Activated T-cell treated with anti-CD3 and anti-CD28 coated beads for 1 hour (primary cell): ENCODE measurements at regions not wholly inside any gene's neighbourhood (a gene's known extent, or its start where the extent isn't known, plus 50 kb on each side); places are given as distances from the start of the nearest gene placed in this dataset.

ENCODE experiments used
- DNase-seq: peaks from one replicate; pipeline ENCODE4 v3.0.0-alpha.2; 2020; ENCODE audit warnings: low read depth

- no peak for DNase-seq
These were observed 193.4 kb upstream of the MYT1L start for GRCh38 chr2:2524348-2524941.

DNA sequence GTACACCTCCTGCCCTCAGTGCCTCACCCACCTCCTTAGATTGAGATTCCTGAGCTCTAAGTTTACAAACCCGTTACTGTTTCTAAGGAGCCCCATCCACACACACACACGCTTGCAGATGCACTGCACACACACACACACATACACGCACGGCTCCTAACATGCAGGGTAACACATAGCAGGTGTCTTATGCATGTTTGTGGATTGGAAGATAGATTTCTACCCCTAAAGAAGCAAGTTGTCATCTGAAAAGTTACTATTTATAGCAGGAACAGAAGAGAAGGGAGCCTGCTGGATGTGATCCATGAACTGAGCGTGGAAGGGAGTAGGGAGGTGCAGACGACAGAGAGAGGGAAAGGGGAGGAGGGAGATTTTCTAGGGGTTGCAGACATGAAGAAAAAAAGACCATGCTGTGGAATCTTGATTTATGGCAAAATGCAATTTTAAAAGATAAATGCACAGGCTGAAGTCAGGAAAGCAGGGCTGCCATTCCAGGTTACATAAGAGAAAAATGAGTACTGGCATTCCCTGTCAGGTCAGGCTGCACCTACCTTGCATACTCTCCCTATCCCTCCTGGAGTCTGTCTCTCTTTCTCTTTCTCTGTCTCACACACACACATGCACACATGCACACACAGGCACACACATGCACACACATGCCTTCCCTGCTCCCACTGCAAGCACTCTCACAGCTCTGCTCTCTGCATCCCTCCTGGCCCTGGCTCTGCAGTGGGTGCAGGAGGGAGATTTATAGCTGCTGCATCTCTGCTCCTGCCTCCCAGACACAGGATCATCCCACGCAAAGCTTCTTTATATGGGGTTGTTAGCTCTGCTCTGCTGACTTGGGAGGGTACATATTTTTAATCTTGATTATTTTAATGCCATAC is 192.6 kb upstream of the MYT1L start:
- DNase-seq: no peak

DNA sequence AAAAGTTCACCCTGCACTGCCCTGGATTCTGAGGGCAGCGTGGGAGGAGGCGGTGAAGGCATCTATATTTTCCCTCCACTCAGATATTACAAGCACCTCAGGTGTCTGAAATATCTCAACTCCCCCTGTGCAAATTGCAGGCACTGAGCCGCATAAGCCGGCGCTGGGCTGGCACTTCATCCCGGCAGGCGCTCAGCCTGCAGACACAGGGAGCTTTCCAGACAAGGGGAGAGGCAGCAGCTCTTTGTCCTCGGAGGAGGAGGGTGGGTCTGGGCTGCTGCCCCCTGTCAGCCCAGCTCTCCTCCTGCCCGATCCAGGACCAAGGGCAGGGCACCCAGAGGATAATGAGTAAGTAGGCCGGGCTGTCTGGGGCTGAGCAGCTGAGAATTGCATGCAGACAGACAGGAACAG is 189.3 kb upstream of the MYT1L start:
- no peak for DNase-seq

DNA sequence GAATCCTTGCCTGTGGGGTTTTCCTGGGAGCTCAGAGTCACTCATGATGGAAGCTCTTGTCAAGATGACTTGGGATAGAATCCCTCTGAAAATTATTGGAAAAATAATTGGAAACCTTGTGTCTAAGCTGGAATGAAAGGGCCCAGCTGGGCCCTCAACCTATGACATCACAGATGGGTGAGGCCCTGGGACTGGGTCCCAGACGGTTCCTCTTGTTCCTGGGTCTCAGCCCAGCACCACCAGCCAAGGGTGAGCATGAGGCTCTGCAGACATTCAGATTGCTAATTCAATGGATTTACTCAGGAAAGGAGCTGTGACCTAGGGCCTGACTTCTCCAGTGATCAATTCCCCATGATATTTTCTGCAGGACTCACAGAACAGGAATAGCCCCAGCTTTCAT is 188.3 kb upstream of the MYT1L start:
- no peak for DNase-seq

DNA sequence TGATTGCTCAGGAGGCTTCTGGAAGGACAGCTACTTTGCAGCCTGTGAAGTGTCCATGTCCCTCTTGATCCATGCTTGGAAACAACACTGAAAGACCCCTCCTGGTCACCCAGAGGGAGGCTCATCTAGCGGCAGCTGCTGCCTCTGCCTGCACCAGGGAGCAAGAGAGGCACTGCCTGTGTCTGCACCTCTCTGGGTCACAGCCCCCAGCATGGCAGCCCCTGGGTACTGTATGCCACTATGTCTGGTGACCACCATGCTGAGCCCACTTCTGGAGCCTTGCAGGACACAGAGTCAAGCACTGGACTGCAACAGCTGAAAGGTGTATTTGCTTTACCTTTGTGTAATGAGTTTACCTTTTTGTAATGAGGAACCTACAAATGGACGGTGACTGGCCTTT is 186.3 kb upstream of the MYT1L start:
- no peak for DNase-seq

- no peak for DNase-seq
These were observed 185.3 kb upstream of the MYT1L start for GRCh38 chr2:2516386-2516785.

GRCh38 chr2:2512931-2513330 is 181.9 kb upstream of the MYT1L start:
- DNase-seq: no peak

DNA sequence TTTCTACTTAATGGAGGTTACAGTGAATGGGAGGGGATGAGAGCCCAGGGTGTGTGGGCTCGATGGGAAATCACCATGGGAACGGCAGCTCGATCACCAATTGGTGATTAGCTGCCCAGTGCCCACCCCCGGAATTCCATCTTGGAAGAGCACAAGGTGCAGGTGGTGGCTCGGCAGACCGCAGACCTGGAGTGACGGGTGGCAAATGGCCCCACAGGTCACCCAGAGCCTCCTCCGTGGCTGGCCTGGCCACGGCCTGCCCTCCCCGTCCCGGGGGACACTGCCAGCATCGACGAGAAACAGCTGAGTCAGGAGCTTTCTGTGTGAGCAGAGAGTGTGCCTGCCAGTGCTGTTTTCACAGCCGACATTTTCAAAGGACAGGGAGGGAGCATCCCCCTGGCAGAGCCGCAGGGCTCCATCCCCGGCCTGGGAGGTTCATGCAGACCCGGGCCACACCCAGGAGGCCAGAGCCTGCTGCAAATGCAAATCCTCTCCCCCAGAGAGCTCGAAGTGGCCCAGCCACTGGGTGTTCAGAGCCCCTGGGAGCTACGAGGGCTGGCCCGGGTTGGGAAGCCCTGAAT is 176.4 kb upstream of the MYT1L start:
- no peak for DNase-seq

DNA sequence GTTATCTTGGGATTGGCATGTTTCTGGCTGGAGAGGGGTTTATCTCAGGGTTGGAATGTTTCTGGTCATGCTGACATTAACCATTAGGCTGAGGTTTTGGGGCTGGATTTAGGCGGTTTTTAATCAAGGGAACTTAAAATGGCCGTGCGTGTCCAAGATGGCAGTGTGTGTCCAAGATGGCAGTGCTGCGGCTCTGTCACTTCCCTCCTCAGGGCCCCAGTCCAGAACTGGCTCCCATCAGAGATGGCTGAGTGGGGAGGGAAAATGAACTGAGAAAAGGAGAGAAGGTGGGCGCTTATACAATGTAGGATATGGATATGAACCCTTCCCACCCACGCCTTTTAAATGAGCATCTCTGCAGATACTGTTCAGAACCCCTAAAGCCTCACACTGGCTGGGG is 175.5 kb upstream of the MYT1L start:
- no peak for DNase-seq

DNA sequence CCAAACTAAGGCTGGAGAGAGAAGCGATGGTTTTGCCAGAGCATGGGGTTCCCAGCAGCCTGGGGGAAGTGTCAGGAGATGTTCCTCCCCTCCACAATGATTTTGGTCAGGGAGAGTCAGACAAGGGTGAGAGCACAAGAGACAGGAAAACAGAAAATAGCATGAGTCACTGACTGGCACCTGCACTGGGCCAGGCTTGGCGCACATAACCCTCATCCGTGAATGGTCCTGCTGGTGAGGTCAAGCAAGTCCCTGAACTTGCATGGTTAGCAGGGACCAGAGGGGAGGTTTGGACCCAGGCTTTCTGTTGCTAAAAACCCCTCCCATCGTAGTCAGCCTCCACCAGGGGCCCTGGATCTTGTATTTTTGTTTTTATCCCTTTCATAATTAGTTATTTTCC is 174.5 kb upstream of the MYT1L start:
- DNase-seq: no peak

DNA sequence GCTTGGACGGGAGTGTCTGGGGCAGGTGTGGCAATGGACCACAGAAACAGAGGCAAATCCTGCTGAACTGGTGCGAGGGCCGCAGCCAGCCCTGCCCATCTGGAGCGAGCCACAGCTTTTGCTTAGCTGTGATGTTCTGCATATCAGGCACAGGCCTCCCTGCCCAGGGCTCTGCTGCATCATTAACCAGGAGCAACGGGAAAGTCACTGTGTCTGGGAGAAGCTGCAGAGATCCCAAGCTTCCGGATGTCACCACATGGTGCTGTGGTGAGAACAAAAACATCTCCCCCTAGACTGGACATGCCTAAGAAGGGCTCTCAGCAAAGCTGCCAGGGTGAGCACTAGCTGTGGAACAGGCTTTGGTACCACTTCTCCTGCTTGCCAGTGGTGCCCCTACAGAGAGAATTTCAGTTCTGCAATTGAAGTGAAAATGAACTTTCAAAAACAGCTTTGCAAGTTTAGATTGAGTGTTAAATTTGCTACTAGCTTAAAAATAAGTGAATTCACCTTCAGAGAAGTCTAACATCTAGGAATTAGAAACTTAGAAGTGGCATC is 172.9 kb upstream of the MYT1L start:
- no peak for DNase-seq

DNA sequence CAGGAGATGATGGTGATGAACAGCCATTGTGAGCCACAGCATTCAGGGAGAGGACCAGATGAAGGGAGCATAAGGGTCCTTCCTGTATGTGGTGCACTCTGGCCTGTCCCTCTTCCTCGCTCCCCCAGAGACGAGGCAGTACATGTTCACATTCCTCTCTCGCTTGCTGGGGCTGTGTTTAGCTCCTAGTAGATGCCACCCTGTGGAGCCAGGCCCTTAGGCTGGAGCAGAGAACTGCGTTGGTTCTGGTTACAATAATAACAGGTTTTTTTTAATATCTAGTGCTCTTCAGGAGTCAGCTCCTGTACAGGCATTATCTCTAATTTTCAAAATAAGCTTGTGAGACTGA is 171.1 kb upstream of the MYT1L start:
- DNase-seq: no peak

DNA sequence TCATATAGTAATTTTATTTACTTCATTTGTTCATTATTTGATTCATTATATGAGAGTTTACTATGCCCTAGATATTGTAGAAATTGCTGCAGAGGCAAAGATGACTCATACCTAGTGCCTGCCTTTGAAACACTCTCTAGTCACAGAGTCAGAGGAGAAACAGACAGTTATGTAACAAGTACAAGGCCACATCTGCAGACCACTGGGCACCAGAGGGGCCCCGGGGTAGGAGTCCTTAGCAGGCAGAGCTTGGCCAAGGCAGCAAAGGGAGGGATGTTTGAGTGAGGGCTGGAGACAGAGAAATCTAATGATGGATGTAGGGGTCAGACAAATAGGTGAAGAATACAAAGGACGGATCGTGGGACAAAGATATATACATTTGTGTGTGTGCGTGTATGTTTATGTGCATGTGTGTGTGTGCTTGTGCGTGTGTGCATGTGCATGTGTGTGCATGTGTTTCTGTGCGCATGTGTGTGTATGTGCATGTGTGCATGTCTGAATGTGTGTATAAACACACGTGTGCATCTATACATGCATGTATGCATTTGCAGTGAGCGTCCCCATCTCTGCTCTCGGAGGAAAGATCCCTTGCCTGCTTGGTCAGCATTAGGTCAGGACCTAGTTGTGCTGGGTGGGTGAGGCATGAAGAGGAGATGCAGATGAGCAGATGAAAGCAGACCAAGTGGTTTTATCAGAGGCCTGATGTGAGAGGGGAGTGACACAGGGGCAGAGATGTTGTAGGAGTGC is 170.6 kb upstream of the MYT1L start:
- no peak for DNase-seq

DNA sequence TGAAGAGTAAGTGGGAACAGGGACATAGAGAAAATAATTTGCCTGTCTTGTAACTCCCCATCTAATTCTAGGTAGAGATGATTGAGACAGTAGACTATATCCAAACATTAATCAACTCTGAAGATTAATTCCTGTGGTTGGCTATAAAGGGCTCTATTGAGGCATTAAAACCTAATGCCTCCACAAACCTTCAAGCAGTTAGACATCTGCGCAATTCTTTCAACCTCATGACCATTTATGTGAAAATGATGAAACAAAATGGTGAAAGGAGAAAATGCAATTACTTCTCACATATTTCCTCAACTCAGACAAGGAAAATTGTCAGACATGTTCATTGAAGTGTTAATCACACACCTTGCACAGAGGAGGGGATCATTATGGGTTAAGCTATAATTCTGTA is 164.5 kb upstream of the MYT1L start:
- DNase-seq: no peak

DNA sequence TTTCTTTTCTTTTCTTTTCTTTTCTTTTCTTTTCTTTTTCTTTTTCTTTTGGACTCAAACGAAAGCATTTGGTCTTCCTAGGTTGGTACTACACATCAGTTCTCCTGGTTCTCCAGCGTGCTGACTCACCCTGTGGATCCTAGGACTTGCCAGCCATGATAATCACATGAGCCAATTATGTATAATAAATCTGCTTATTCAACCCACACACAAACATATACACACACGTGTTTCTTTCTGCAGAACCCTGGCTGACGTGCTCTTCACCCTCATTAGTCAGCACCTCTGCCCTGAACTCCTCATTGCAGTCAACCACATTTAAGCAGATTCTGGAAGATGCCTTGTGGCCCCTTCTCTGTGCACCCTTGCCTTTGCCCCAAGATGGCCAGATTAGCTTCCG is 162.4 kb upstream of the MYT1L start:
- no peak for DNase-seq

DNA sequence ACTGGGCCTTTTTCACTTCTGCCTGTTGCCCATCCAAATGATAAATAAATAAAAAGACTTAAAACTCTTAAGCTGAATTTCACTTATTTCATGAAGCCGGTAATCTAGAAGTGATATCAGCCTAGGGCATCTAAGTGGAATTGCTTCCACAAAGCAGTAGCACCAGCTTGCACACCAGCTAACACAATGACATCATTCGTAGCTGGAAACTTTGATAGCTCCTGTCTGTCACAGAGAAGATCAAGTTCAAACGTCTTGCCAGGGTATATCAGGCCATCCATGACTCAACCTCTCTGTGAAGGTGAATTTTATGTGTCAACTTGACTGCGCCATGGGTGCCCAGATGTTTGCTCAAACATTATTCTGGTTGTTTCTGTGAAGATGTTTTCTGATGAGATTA is 161.7 kb upstream of the MYT1L start:
- DNase-seq: no peak

DNA sequence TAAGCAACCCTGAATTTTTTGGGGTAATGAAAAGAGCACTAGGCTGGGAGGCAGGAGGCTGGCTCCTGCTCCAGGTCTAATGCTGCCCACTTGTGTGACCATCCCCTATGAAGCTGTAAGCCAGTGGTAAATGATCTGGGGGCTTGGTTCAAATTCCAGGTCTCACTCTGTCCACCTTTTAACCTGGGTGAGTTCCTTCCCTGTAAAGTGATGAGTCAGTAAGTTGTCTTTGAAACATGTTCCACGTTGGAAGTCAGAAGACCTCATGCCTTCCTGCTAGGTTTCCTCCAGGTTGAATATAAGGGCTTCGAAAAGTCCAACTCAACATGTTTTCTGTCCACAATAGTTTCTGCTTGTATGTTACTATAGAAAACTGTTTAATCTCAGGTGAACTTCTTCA is 160.9 kb upstream of the MYT1L start:
- DNase-seq: no peak

- DNase-seq: no peak
These were observed 153.2 kb upstream of the MYT1L start for GRCh38 chr2:2484301-2484700.

- no peak for DNase-seq
These were observed 151.8 kb upstream of the MYT1L start for GRCh38 chr2:2482851-2483250.

GRCh38 chr2:2472881-2473280 is 141.8 kb upstream of the MYT1L start:
- no peak for DNase-seq

DNA sequence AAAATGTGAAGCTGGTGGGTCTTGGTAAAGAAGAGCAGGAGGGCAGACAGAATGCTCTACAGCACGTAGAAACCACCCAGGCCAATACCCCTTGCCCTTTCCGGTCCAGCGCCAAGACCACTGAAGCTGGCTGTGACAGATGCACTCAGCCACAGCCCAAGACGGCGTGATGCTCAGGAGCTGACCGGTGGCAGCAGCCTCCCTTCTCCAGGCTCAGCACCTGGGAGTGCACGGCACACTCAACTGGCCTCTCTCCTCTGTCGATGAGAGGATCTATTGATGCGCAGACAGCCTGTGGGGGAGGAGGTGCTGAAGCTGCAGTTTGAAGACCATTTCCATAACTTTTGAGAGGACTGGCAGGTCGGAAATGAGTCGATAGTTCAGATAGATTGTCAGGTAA is 141.0 kb upstream of the MYT1L start:
- DNase-seq: no peak

DNA sequence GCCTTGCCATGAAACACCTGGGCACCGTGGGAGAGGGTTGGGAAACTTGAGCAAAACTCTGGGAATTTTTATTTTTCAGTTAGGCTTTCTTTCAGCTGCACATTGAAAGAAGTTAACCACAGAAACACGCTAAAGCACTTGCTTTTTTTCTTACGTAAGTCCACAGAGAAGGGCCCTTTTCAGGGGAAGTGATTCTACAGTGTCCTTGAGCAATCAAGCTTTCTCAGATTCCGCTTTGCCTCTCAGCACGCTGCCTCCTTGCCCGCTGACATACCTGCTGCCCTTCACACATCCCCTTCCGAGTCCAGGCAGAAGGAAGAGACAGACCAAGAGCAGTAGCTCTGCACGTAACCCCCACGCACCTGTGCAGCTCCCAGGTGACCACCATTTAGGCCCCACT is 135.5 kb upstream of the MYT1L start:
- DNase-seq: no peak

- DNase-seq: no peak
These were observed 133.6 kb upstream of the MYT1L start for GRCh38 chr2:2464643-2465042.
